Left lobe of liver (tissue), 2 donors: ENCODE measurements at regions not wholly inside any gene's neighbourhood (a gene's known extent, or its start where the extent isn't known, plus 50 kb on each side); places are given as distances from the start of the nearest gene placed in this dataset.

Experiments used
- ATAC-seq: fragments of 200-7000 bp; cut with Tn5 transposase; one replicate; pipeline ENCODE4 v1.9.1; 2020; ENCODE audit warnings: mild to moderate bottlenecking, moderate library complexity
- DNase-seq: peaks from one replicate; pipeline ENCODE4 v3.0.0-alpha.2; 2020; ENCODE audit warnings: low spot score
- donor health status: DM: no; HTN: no; CAD: no; lungs with moderate emphysema.
- donor health status: DM: no; HTN: yes; CAD: no.

GRCh38 chr20:24862606-24863005 lies 86.5 kb upstream of the CST7 start:
- no peak for DNase-seq
- no peak for ATAC-seq

- ATAC-seq, result no peak
Observed at GRCh38 chr20:24863356-24863755, 85.7 kb upstream of the CST7 start.

GRCh38 chr20:24866008-24866407 lies 83.1 kb upstream of the CST7 start:
- ATAC-seq, result no peak

More at GRCh38 chr20:24863356-24863755, 85.7 kb upstream of the CST7 start:
- no peak for DNase-seq

GRCh38 chr20:24866742-24867141 lies 82.3 kb upstream of the CST7 start:
- no peak for DNase-seq
- ATAC-seq, result no peak

More at GRCh38 chr20:24866008-24866407, 83.1 kb upstream of the CST7 start:
- DNase-seq, result no peak

- no peak for ATAC-seq
- DNase-seq, result no peak
Observed at GRCh38 chr20:24867556-24867955, 81.5 kb upstream of the CST7 start.

GRCh38 chr20:24868396-24868927 lies 80.6 kb upstream of the CST7 start:
- no peak for ATAC-seq
- DNase-seq, result no peak

- DNase-seq (no peak), ATAC-seq (no peak)
Observed at GRCh38 chr20:24868959-24869358, 80.1 kb upstream of the CST7 start.

- ATAC-seq, result no peak
- DNase-seq, result no peak
Observed at GRCh38 chr20:24870057-24870456, 79.0 kb upstream of the CST7 start.

GRCh38 chr20:24870881-24871280 lies 78.2 kb upstream of the CST7 start:
- DNase-seq (no peak), ATAC-seq (no peak)

GRCh38 chr20:24871480-24872213 lies 77.4 kb upstream of the CST7 start:
- ATAC-seq (no peak), DNase-seq (no peak)

- DNase-seq (no peak), ATAC-seq (no peak)
Observed at GRCh38 chr20:24872291-24873024, 76.6 kb upstream of the CST7 start.

GRCh38 chr20:24873025-24873620 lies 75.9 kb upstream of the CST7 start:
- ATAC-seq (no peak), DNase-seq (no peak)

- DNase-seq (no peak), ATAC-seq (no peak)
Observed at GRCh38 chr20:24875078-24875477, 74.0 kb upstream of the CST7 start.

GRCh38 chr20:24877652-24878051 lies 71.4 kb upstream of the CST7 start:
- DNase-seq, result no peak
- ATAC-seq, result no peak

GRCh38 chr20:24878657-24879056 lies 70.4 kb upstream of the CST7 start:
- DNase-seq (no peak), ATAC-seq (no peak)

- DNase-seq (no peak), ATAC-seq (no peak)
Observed at GRCh38 chr20:24879875-24880274, 69.2 kb upstream of the CST7 start.

- DNase-seq (no peak), ATAC-seq (no peak)
Observed at GRCh38 chr20:24880356-24880755, 68.7 kb upstream of the CST7 start.

- no peak for ATAC-seq
- DNase-seq, result no peak
Observed at GRCh38 chr20:24890286-24890685, 58.8 kb upstream of the CST7 start.

GRCh38 chr20:24891546-24892393 lies 57.3 kb upstream of the CST7 start:
- no peak for ATAC-seq

GRCh38 chr20:24892522-24892921 lies 56.5 kb upstream of the CST7 start:
- ATAC-seq (no peak), DNase-seq (no peak)

More at GRCh38 chr20:24891546-24892393, 57.3 kb upstream of the CST7 start:
- DNase-seq, result no peak

- DNase-seq (no peak), ATAC-seq (no peak)
Observed at GRCh38 chr20:24892931-24893330, 56.1 kb upstream of the CST7 start.
